ENCODE measurements at regions not wholly inside any gene's neighbourhood (a gene's known extent, or its start where the extent isn't known, plus 50 kb on each side); places are given as distances from the start of the nearest gene placed in this dataset.

DNA sequence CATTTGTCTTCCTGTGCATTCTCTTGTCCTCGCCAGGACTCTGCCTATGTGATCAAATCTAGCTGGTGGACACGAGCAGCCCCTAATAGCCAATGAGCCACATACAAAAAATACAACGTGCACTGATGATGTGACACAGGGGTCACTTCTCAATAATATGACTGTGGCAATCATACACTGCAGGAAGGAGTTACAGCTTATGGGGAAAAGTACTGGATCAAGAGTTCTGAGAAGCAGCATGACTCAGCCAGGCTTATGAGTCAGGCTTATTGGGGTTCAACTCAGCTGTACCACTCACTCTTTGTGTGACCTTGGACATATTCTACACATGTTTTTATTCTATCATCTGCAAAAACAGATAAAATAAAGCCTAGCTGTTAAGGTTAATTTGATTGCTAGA lies 889.4 kb upstream of the TENM4 start:
- H2BK20ac ChIP-seq (ENCODE audit: low read length), result no peak overlapping the region; the same call in 1 of the 2 replicates
- H3K36me3 ChIP-seq (ENCODE audit: control insufficient read depth in 2 of 4, insufficient read depth in 4 of 4, low read length in 3 of 4), result no peaks in the 10 kb centered on the region
- ChIA-PET POLR2A (ENCODE audit: partially characterized antibody) (no interaction called here), CTCF (ENCODE audit: partially characterized antibody) (interaction anchor here (0.6 to 1.4 kb wide), 4 partner anchors 9 to 546 kb away, joined by 3 to 6 read pairs (median 4); no protein-coding TSS in a partner anchor)
- no peak overlapping the region for H2BK5ac ChIP-seq (ENCODE audit: low read depth, low read length)
- H4K20me1 ChIP-seq (replicated peaks in 1 of 2; ENCODE audit: control insufficient read depth in 1 of 2, insufficient read depth in 2 of 2, low read length in 2 of 2), result no peaks in the 10 kb centered on the region
- no peak overlapping the region for H3K9ac ChIP-seq (replicated peaks in 1 of 4; ENCODE audit: extremely low read depth in 1 of 4, low read depth in 3 of 4, low read length in 3 of 4)
- H2AK5ac ChIP-seq (ENCODE audit: low read depth, low read length), result no peak overlapping the region
- TF ChIP-seq RXRA (IDR thresholded peaks at IDR 0.05; ENCODE audit: insufficient read depth, low read depth, low read length) (no peak), POU5F1 (IDR thresholded peaks at IDR 0.05; ENCODE audit: low read depth, low read length) (no peak), TBP (IDR thresholded peaks at IDR 0.05; ENCODE audit: low read depth, low read length) (no peak), RFX5 (IDR thresholded peaks at IDR 0.05; ENCODE audit: borderline replicate concordance, low read depth, low read length) (no peak)
- peaks cover 0 to 11% (median 4%) of the 10 kb centered on the region in 4 experiments; a peak in 3 of 7 replicates for H3K4me1 ChIP-seq (replicated peaks in 1 of 4; ENCODE audit: control insufficient read depth in 3 of 4, insufficient read depth in 4 of 4, low read length in 3 of 4)
- no peak overlapping the region for H2BK120ac ChIP-seq (replicated peaks; ENCODE audit: low read depth, low read length)
- no peak overlapping the region for H3K4ac ChIP-seq (replicated peaks; ENCODE audit: insufficient read length, low read depth, low read length)
- no peak for FAIRE-seq
- H2AFZ ChIP-seq (ENCODE audit: low read length), result no peak overlapping the region
- H2BK15ac ChIP-seq (ENCODE audit: low read length), result no peak overlapping the region
- H3K14ac ChIP-seq (ENCODE audit: insufficient read length), result no peak overlapping the region
- H3K4me2 ChIP-seq (ENCODE audit: insufficient read depth in 1 of 2, low read depth in 2 of 2, low read length in 2 of 2), result no peak overlapping the region
- 95% methylated on average over 3 of the region's 3 CpGs; no CpG with 5 or more reads in 1 of the 2 experiments for WGBS, 2 experiments (ENCODE audit: extremely low coverage in 1 of 2, insufficient coverage in 1 of 2, insufficient read length in 1 of 2, insufficient replicate concordance in 2 of 2, low coverage in 1 of 2, low lambda C conversion rate in 2 of 2, missing lambda C conversion rate in 1 of 2)
- no peak overlapping the region for H4K5ac ChIP-seq (ENCODE audit: insufficient read length, low read depth, low read length)
- H3K23ac ChIP-seq (ENCODE audit: insufficient read length), result no peak overlapping the region
- no peak overlapping the region for H3K4me3 ChIP-seq (ENCODE audit: extremely low read depth in 1 of 4, insufficient read depth in 2 of 4, low read depth in 3 of 4, low read length in 4 of 4)
- no peaks in the 10 kb centered on the region for H3K23me2 ChIP-seq (ENCODE audit: low read depth, low read length)
- H3K79me2 ChIP-seq (ENCODE audit: control insufficient read depth in 1 of 2, insufficient read depth in 2 of 2, low read length in 2 of 2), result no peaks in the 10 kb centered on the region
- no peaks in the 10 kb centered on the region for H3K27me3 ChIP-seq (replicated peaks in 1 of 4; ENCODE audit: control insufficient read depth in 3 of 4, extremely low read depth in 1 of 4, insufficient read depth in 3 of 4, low read length in 3 of 4)
- DNase-seq (ENCODE audit: low read depth in 1 of 2, low spot score in 2 of 2), result no peak
- no peak overlapping the region for H3K18ac ChIP-seq (ENCODE audit: extremely low read depth, low read length)
- no peak overlapping the region for H3K56ac ChIP-seq (replicated peaks; ENCODE audit: insufficient read length, low read depth, low read length)
- no peaks in the 10 kb centered on the region for H3K79me1 ChIP-seq (ENCODE audit: low read depth, low read length)
- no peaks in the 10 kb centered on the region for H3K9me3 ChIP-seq (ENCODE audit: insufficient read depth in 2 of 2, low read depth in 1 of 2, low read length in 1 of 2)
- no peak overlapping the region for H2BK12ac ChIP-seq (ENCODE audit: low read depth, low read length)
- H4K8ac ChIP-seq (ENCODE audit: extremely low read depth, insufficient read depth, low read length), result no peak overlapping the region
- H3K27ac ChIP-seq (ENCODE audit: low read depth, low read length), result no peak overlapping the region
- H4K91ac ChIP-seq (replicated peaks; ENCODE audit: insufficient read length, low read length), result no peak overlapping the region

Data from H1 (cell line).